ENCODE measurements at regions not wholly inside any gene's neighbourhood (a gene's known extent, or its start where the extent isn't known, plus 50 kb on each side); places are given as distances from the start of the nearest gene placed in this dataset.

DNA sequence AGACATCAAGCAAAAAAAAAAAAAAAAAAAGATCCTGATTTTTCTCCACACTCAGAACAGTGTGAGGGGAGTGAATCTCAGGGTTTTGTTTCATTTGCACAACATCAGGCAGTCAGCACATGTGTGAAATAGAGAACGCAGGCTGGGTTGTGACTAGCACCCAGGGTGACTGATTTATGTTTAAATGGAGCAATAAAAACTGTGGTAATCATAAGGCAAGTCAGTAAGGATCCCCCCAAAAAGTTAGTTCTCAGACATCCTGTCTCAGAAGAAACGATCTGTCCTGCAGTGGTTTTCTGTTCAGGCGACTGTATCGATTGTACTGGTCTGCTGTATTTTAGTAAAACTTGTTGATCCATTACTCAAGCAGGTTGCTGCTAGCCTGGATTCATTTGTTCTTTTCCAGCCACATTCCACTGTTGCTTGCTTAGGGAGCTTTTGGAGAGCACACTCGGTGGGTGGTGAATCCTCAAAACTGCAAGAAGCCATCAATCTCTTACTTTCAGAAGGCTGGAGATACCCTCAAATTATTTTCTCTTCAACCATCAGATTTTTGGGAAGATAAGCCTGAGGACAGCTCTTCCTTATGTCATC is 107.1 kb downstream of the DACT1 start:
- Mint-ChIP-seq H3K27ac (peak overlapping the region in 1 of 7 donors; percentile 12), H3K4me1 (peaks cover 57% of the 10 kb centered on the region), H3K36me3 (peaks cover 0 to 2% of the 10 kb centered on the region in 2 donors), H3K27me3 (ENCODE audit: low read depth in 3 of 3) (no peaks in the 10 kb centered on the region), H3K4me3 (no peak overlapping the region), H3K9me3 (peaks cover 0 to 1% (median 0%) of the 10 kb centered on the region in 7 donors)
- no peak overlapping the region for H2AFZ ChIP-seq (ENCODE audit: insufficient read depth, low read depth, low read length, poor library complexity, severe bottlenecking)
- 77% methylated on average over 4 of the region's 5 CpGs for WGBS (ENCODE audit: insufficient coverage)
- no peak for TF ChIP-seq CTCF (IDR thresholded peaks at IDR 0.05)
- H4K20me1 ChIP-seq (ENCODE audit: insufficient read depth, low read length), result no peaks in the 10 kb centered on the region
- H3K4me1 ChIP-seq (ENCODE audit: control insufficient read depth in 1 of 2, insufficient read depth in 2 of 2, low read length in 2 of 2), result peaks cover 43 to 46% of the 10 kb centered on the region in 2 donors
- intact Hi-C loops (cut with micrococcal nuclease), result no loop called here
- H3K4me3 ChIP-seq (replicated peaks in 1 of 3; ENCODE audit: low read depth in 2 of 3, low read length in 3 of 3), result no peak overlapping the region
- DNase-seq, result no peak
- H3K9ac ChIP-seq (ENCODE audit: insufficient read depth, low read length, poor library complexity, severe bottlenecking), result no peak overlapping the region
- no peaks in the 10 kb centered on the region for H3K36me3 ChIP-seq (replicated peaks in 1 of 2; ENCODE audit: control insufficient read depth in 1 of 2, insufficient read depth in 2 of 2, low read length in 2 of 2)
- H3K27me3 ChIP-seq (ENCODE audit: control insufficient read depth in 2 of 2, insufficient read depth in 2 of 2, low read length in 2 of 2), result no peaks in the 10 kb centered on the region
- no peaks in the 10 kb centered on the region for H3K79me2 ChIP-seq (ENCODE audit: insufficient read depth, low read length)
- H3K9me3 ChIP-seq (replicated peaks in 1 of 2; ENCODE audit: control insufficient read depth in 1 of 2, insufficient read depth in 1 of 2, low read length in 2 of 2), result no peaks in the 10 kb centered on the region
- no peak overlapping the region for H3K4me2 ChIP-seq (replicated peaks; ENCODE audit: extremely low read depth, low read length, poor library complexity, severe bottlenecking)
- H3K27ac ChIP-seq (ENCODE audit: low read depth in 1 of 2, low read length in 2 of 2), result no peak overlapping the region

- Histone ChIP-seq H3K27me3 (ENCODE audit: control insufficient read depth in 2 of 2, insufficient read depth in 2 of 2, low read length in 2 of 2) (no peaks in the 10 kb centered on the region), H3K4me2 (replicated peaks; ENCODE audit: extremely low read depth, low read length, poor library complexity, severe bottlenecking) (no peak overlapping the region), H3K36me3 (replicated peaks in 1 of 2; ENCODE audit: control insufficient read depth in 1 of 2, insufficient read depth in 2 of 2, low read length in 2 of 2) (no peaks in the 10 kb centered on the region), H4K20me1 (ENCODE audit: insufficient read depth, low read length) (no peaks in the 10 kb centered on the region), H3K4me1 (ENCODE audit: control insufficient read depth in 1 of 2, insufficient read depth in 2 of 2, low read length in 2 of 2) (peaks cover 46 to 49% of the 10 kb centered on the region in 2 donors), H3K9me3 (replicated peaks in 1 of 2; ENCODE audit: control insufficient read depth in 1 of 2, insufficient read depth in 1 of 2, low read length in 2 of 2) (peaks cover 0 to 2% of the 10 kb centered on the region in 2 donors), H3K9ac (ENCODE audit: insufficient read depth, low read length, poor library complexity, severe bottlenecking) (no peak overlapping the region), H2AFZ (ENCODE audit: insufficient read depth, low read depth, low read length, poor library complexity, severe bottlenecking) (no peak overlapping the region), H3K27ac (ENCODE audit: low read depth in 1 of 2, low read length in 2 of 2) (no peak overlapping the region), H3K4me3 (replicated peaks in 1 of 3; ENCODE audit: low read depth in 2 of 3, low read length in 3 of 3) (no peak overlapping the region), H3K79me2 (ENCODE audit: insufficient read depth, low read length) (no peaks in the 10 kb centered on the region)
- no peak overlapping the region for H3K4me3 Mint-ChIP-seq
- no peaks in the 10 kb centered on the region for H3K27me3 Mint-ChIP-seq (ENCODE audit: low read depth in 3 of 3)
- no CpG with 5 or more reads among the region's 1 CpG for WGBS (ENCODE audit: insufficient coverage)
- TF ChIP-seq CTCF (IDR thresholded peaks at IDR 0.05), result no peak
- peaks cover 0 to 2% (median 0%) of the 10 kb centered on the region in 7 donors for H3K9me3 Mint-ChIP-seq
- H3K27ac Mint-ChIP-seq, result peak overlapping the region in 3 of 7 donors; percentile 5 to 92 (median 23)
- intact Hi-C loops (cut with micrococcal nuclease), result no loop called here
- H3K36me3 Mint-ChIP-seq, result peaks cover 0 to 2% of the 10 kb centered on the region in 2 donors
- peaks cover 55% of the 10 kb centered on the region for H3K4me1 Mint-ChIP-seq
- no peak for DNase-seq
Measured at GRCh38 chr14:58746261-58746660, 108.5 kb downstream of the DACT1 start.

All from CD14-positive monocyte (primary cell).